GM18517 (cell line): ENCODE measurements at regions not wholly inside any gene's neighbourhood (a gene's known extent, or its start where the extent isn't known, plus 50 kb on each side); places are given as distances from the start of the nearest gene placed in this dataset.
"Not testable (repeated sequence)": the region's sequence is repeated elsewhere in the genome, so short reads cannot be mapped to it uniquely, and the experiment has no call there.

Experiments
- ATAC-seq: cut with Tn5 transposase; IDR thresholded peaks from one replicate; pipeline ENCODE4 v1.9.1; 2021; ENCODE audit warnings: mild to moderate bottlenecking, moderate library complexity; ENCODE audit not compliant: unreplicated experiment

DNA sequence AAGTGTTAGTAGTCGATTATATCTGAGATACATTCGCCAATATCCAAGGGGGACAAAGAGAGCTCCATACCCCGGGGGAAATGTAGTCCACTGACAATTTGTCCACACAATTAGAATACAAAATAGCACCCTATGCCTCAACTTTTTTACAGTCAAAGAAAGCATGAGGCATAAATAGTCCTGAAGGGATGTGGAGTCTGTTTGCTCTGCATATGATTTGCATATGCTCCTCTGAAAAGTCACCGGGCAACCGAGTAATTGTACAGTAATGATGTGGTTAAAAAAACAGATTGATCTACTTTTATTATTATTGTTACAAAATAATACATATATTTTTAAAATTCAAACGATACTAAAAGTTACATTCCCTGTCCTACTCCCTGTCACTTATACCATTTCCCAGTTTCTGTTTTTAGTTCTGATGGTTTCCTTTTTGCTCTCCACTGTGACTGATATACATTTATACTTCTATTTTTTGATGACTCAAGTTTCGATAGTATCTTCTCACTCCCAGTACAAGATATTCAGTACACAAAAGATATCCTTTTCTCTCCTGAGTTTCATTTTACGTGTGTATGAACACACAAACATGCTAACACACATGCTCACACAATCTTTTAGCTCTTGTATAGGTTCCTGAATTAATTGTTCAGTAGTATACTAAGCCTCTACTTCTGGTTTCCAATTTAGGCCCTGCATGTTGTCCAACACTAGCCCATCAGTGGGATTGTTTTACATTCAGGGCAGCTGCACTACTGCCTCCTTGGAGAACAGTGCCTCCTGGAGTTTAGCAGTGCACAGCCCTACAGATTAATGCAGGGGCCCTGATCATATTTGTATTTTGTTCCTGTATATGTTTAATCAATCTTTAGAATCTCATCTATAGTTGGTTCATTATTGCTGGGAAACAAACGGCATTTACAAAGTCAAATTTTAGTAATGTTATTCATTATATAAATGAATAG is 130.9 kb downstream of the TES start:
- no peak for ATAC-seq

DNA sequence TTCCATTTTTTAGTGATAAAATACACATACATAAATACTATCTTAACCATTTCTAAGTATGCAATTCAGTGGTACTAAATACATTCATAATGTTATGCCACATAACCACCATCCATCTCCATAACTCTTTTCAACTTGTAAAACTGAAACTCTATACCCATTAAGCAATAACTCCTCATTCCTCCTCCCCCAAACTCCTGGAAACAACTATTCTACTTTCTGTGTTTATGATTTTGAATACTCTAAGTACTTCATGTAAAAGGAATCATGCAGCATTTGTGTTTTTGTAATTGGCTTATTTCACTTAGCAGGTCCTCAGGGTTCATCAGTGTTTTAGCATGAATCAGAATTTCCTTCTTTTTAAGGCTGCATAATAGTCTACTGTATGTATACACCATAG is 131.8 kb downstream of the TES start:
- ATAC-seq: no peak

DNA sequence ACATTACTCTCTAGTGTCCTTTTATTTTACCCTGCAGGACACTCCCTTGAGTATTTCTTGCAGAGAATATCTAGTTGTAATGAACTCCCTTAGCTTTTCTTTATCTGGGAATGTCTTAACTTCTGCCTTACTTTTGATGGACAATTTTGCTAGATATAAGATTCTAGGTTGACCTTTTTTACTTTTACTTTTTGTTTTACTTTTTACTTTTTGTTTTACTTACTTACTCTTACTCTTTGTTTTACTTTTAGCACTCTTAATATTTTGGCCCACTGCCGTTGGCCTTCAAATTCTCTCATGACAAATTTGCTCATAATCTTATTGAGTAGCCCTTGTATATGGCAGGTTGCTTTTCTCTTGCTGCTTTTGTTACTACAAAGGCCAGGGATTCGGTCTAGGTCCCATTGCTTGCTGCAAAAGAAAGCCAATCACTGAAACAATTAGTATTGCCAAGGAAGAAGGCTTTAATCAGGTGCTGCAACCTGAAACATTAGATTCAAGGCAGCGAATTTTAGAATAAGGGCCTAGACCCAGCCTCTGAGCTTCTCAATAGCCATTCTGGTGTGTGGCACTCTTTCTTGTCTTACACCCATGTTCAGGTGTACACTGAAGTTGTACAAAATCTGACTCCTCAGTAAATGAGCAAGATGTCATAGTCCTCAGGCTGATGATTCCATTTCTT is 137.0 kb downstream of the TES start:
- ATAC-seq: no peak

DNA sequence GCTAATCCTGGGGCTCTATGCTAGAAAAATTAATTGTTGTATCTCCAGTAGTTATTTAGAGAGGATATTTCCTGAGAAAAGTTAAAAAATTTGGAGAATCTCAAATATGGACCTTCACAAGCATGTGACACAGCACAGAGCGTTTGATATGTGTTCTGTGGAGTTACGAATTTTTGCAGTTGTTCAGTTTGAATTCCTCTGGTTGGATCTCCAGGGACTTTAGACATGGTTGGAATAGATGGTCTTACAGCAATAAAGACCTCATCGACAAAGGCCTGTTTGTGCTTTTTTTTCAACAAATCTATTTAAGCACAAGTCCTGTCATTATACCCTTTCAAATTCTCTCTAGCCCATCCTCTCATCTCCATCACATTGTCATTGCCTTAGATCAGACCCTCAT is 138.0 kb downstream of the TES start:
- no peak for ATAC-seq

DNA sequence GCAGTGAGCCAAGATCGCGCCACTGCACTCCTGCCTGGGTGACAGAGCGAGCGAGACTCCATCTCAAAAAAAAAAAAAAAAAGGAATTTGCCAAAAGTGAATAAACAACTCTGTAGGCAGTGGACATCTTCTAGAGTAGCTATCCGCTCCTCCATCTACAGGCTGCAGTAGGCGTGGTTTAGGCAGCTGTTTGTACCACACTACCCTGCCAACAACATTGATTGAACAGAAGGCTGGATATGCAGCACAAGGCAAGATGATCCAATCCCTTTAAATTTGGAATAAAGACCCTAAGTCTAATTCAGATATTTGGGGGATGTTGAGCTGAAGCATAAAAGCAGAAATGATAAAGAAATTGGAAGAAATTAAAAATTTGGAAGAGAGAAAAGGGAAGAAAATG is 141.6 kb downstream of the TES start:
- ATAC-seq: no peak

DNA sequence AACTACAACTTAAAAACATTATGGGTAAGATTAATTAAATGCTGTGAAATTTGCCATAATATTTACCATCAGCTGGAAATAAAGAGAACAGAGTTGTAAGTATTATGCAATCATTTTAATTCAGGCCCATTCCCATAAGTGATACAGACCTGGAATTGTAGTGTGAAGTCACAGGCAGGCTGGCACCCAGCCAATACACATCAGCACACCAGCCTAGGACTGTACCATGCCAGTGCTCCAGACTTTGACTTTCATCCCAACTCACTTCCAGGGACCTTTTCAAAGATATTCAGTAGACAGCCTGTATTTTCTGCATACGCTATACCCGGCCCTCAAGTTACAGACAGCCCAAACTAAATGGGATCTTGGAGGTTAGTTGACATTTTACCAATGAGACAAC is 143.3 kb downstream of the TES start:
- ATAC-seq: no peak

DNA sequence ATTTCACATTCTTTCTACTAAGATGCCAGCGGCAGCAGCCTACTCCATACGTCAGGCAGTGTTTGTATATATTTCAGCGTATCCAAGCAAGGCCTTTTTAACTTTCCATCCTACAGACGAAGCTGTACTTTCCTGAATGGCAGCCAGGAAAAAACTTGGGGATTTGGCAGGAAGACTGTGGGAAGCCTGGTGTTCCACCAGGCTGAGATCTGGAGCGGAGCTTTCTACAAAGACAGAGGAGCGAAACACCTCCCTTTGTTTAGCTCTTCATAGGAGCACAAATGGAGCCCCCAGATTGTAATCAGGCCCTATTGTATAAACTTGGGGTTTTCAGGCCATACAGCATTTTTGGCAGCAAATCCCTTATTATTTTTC is 143.8 kb downstream of the TES start:
- no peak for ATAC-seq

DNA sequence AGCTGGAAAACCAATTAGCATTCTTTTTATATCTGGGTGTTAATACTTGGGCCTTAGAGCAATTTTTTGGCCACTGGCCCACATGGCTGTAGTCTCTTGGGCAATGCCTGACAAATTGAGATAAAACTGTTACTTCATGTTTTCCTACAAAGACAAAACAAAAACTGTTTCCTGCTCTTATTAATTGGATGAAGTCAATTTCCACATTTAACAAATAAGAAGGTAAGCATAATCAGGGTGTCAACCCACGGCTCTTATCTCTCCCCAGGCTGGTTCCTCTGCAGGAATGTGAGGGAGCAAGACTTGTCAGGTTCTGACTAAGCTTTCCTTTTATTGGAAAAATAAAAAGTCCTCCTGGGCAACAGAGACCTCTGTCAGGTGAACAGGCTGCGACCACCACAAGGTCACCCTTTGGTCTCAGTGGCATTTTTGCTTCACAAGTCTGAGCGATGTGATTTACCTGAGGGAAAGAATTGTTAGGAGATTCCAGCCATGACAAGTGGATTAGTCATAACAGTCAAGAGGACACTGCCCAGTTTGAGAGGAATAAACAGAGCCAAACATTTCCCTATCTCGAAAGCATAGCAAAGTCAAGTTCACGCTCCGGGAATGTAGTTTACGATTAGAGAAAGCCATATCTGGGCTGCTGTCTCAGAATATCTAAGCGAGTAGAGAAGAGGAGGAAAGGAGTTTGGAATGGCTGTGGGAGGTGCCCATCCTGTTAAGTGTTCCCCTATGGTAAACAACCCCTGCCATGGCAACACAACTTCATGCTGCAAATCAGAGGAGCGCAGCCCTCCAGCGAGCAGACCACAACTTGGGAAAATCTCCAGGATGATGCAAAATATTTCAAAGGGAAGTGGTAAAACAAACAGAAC is 144.4 kb downstream of the TES start:
- no peak for ATAC-seq

DNA sequence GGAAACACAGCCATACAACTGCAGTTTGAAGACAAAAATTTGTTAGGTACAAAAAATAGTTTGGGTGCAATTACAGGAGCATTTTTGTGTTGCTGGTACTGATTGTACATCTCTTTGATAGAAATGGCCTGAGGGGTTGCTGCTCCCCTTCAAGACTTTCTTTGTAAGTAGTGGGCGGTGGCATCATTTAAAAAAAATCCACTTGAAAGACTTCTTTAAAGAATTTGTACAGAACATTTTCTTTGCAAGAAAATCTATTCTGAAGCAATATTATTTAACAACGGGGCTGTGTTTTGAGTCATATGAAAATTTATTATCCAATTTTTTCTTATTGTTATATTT is 144.1 kb upstream of the CAV2 start:
- ATAC-seq: no peak

DNA sequence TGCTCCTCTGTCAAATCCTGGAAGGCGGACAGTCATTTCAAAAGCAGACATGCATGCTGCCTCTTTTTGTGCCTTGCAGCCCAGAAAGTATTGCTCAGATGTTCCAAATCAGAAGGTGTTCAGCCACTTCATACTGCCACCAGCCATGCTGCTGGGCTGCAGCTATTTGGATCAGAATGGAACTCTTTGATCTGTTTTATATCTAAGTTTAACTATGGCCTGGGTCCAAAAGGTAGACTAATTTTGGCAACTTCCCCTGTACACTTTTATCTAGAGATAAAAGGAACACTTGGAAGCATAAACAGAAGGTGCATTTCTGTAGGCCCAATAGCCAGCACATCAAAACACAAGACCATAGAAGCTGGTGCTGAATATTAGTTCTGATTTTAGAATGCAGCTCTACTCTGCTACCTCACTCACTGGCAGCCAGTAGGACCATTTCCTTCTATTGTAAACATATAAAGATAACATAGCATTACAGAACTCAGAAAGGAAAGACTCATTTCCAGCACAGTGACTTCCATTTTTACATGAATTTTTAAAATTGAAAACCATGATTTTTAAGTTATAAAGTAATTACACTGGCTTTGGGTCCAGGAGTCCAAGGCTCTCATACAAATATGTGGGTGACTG is 143.1 kb upstream of the CAV2 start:
- no peak for ATAC-seq

DNA sequence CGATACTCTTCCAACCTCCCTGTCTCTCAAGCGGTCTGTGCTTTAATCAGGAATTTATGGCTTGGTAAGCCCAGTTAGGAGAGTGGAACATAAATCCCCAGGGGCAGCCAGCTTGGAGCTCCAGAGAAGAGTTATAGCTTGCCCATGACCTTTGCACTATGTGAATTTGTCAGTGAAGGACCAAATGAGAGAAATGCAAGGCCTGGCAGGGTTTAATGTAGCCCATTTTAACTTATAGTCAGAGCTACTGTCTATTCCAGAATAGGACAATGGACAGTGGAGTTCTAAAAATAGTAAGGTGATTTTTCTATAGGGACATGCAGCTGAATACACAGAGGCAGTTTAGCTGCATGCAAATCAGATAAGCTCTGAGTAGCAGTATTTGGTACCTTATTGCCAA is 142.6 kb upstream of the CAV2 start:
- no peak for ATAC-seq

DNA sequence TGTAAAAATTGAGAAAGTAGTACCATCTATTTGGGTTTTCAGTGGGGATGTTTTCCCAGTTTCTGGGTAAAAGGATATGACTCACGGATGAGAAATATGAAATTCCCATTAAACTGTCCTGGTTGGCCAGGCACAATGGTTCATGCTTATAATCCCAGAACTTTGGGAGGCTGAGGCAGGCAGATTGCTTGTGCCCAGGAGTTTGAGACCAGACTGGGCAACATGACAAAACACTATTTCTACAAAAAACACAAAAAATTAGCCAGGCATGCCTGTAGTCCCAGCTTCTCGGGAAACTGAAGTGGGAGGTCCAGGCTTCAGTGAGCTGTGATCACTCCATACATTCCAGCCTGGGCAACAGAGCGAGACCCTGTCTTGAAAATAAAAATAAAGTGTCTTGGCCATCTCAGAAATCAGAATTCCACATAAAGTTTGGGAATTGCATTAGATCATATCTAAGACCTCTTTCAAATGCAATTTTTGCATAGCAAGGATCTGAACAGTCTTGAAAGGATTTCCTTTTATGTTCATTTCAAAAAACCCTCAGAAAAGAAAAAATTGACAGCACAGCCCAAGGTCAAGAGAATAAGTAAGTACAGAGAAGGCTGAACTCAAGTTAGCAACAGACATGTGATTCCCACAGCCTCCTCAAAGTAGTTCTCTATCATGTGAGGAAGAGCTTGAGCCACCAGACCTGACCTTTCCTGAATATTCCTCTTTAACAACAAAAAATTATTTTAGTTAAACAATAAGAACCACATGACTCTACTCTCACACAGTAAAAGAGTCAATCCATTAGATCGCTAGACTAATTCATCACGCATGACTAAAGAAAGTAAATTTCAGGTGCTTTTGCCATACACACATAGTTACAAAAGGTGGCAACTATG is 141.5 kb upstream of the CAV2 start:
- ATAC-seq: no peak

DNA sequence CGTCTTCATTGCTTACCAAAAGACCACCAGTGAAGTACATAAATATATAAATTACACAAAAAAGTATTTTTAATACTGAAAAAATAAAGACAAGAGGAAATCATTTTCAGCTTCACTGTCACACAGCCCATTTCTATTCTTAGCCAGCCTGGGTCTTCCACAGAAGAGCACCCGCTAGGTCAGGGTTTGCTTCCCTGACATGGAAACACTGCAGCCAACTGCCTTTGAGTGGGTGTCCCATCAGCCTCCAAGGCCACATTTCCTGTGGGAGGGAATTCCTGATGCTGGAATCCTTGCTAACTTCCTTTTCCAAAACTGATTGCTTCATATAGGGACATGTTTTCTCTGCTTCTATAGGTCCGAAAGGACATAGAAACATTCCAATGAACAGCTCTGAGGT is 137.8 kb upstream of the CAV2 start:
- no peak for ATAC-seq

DNA sequence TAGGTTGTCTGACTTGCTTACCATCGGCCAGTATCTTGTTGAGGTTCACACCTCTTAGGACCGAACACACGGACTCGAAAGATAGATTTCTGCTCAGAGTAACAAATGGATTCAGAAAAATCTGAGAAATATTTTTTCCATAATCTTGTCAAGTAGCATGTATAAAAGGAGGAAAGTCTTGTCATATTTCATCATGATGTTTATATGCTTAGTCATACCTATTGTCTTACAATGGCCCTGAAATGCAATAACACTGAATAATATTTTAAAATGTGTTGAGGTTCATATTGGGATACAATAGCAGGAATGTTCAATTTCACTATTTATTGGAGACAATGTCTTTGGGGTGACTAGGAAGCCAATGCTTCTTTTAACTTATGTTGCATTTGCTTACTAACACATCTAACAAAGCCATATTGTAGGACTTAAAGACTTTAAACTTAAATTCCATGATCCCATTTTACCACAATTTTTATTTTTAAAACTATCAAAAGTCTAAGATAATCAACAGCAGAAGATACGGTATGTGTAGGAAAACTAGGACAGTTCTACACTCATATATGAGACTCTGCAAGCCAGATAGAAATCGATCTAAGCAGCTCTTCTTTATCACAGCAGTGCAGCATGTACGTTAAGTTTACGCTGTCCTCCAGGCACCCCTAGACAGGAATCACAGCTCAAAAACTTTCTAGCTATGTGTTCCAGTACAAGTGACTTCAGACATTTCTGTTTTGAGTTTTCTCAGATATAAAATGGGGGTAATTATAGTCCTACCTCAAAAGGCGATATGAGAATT is 135.7 kb upstream of the CAV2 start:
- no peak for ATAC-seq

DNA sequence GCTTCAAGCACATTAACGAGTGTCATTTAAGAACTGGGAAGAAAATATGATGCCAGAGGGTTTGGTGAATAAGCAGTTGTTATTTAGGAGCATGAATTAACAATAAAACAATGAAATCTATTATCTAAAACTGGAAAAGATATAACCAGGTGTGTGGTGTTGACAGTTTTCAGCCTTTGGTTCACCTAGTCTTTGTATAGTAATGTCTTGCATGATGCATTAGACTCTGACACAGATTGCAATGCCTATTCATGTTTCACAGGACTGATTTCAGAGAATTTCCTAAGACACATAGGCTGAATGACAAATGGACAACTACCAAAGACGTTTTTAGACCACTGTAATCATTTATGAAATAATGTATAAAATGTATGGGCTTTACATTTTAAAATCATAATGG is 135.1 kb upstream of the CAV2 start:
- ATAC-seq: no peak

DNA sequence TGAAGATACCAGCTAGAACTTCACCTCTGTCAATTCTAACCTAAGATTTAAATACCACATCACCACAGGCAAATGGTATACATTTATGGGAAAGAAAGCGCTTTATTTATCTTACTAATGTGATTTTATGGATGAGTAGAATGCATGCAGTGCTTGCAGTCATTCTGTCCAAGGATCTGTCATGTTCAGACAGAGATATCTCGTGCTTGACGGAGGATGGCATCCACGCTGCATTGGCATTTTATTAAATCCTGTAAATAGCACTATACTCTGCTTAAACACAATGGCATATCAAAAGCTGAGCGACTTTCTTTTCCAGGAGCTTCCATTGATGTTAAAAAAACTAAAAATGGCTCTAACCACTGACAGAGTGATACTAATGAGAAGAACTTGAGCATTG is 133.7 kb upstream of the CAV2 start:
- ATAC-seq: no peak

DNA sequence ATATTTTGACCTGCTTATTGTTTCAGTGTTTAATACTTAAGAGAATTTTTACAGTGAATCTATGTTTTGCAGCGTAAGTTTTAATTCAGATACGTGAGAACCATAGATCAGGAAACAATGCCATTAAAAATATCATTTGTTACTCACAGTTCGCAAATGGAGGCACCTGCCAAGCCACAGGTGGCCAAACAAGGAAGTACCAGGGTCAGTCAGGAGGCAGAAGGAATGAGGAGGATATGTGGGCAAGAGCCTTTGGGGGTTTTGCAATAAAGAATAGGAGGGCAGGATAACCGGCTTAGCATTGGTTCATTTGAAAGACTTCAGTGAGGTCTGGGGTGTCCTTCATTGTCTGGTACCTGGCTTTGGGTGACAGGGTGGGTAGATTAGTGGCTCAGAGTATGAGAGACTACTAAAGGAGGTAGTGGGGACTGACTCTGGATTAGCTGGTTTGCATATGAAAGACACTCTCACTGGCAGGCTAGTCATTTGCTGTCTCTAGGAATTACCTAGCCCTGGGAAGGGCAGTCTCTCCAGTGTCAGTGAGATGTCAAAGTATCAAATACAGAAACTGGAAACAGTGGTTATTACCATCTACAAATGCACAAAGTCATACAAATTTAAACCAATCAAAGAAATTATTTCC is 132.2 kb upstream of the CAV2 start:
- ATAC-seq: no peak

DNA sequence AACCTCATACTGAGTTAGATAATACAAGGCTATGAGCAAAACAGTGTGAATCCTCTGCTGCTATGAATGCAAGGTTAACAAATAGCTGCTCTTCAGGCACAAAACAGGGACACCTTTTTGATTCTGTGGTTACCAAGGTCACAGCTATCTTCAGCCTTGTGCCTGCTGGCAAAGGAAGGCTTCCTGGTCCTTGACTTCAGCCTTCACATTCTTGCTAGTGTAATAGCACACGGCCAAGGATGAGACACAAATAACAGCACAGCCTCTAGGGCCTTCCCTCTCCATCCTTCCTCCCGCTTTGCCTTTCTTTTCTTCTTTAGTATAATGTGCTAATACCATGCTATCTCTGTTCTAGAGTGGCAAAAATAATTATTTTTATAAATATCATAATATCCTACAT is 130.6 kb upstream of the CAV2 start:
- no peak for ATAC-seq

DNA sequence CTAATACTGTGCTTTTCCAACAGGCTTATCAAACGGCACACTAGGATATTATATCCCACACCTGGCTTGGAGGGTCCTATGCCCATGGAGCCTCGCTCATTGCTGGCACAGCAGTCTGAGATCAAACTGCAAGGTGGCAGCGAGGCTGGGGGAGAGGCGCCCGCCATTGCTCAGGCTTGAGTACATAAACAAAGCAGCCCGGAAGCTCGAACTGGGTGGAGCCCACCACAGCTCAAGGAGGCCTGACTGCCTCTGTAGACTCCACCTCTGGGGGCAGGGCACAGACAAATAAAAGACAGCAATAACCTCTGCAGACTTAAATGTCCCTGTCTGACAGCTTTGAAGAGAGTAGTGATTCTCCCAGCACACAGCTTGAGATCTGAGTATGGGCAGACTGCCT is 128.0 kb upstream of the CAV2 start:
- not testable (repeated sequence) for ATAC-seq
